Chondrocyte (in vitro differentiated cells): ENCODE measurements at regions not wholly inside any gene's neighbourhood (a gene's known extent, or its start where the extent isn't known, plus 50 kb on each side); places are given as distances from the start of the nearest gene placed in this dataset.

Source experiments
- DNase-seq: peaks from one replicate; pipeline ENCODE4 v3.0.0; 2021; ENCODE audit warnings: mixed read lengths, low spot score
- H3K27ac Mint-ChIP-seq: one replicate; pipeline ENCODE4 v1.8.0; 2021; ENCODE audit warnings: mild to moderate bottlenecking, moderate library complexity, mixed read lengths; ENCODE audit not compliant: unreplicated experiment
- H3K27me3 Mint-ChIP-seq: 2 replicates; pipeline ENCODE4 v1.8.0; 2021; ENCODE audit warnings: low read depth, mixed read lengths
- H3K36me3 Mint-ChIP-seq: 2 replicates; pipeline ENCODE4 v1.8.0; 2021; ENCODE audit warnings: low read depth, mixed read lengths
- H3K4me1 Mint-ChIP-seq: 2 replicates; pipeline ENCODE4 v1.8.0; 2021; ENCODE audit warnings: low read depth, mild to moderate bottlenecking, mixed read lengths
- H3K4me3 Mint-ChIP-seq: one replicate; pipeline ENCODE4 v1.8.0; 2021; ENCODE audit warnings: mild to moderate bottlenecking, moderate library complexity, mixed read lengths; ENCODE audit not compliant: unreplicated experiment
- H3K9me3 Mint-ChIP-seq: 2 replicates; pipeline ENCODE4 v1.8.0; 2021; ENCODE audit warnings: low read depth, mixed read lengths
- TF ChIP-seq, protein P1 (sequence below): fragments of 200-600 bp; sonication (generic); IDR thresholded peaks from 2 replicates; pipeline ENCODE4 v1.5.0; 2021; ENCODE audit warnings: antibody characterized with exemption, mild to moderate bottlenecking, moderate library complexity

DNA sequence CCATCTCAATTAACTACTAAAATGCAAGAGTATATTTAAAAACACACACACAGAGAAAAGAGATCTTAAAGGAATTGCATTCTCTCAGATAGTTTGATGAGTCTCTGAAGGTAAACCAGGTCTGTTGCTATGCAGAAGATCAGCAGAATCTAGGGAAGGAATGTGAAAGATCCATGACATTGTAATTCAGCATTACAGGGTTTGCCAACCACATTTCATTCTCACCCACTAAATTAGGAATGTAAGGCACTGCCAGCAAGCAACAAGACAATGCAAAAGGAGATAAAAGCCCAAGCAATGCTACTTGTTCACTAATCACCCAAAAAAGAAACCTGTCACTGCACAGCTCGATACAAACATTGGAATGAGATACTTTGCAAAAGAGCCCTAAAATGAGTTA is 106.3 kb downstream of the LRIG3 start:
- H3K9me3 Mint-ChIP-seq, result no peaks in the 10 kb centered on the region
- H3K27me3 Mint-ChIP-seq, result no peaks in the 10 kb centered on the region
- TF ChIP-seq, protein P1, sequence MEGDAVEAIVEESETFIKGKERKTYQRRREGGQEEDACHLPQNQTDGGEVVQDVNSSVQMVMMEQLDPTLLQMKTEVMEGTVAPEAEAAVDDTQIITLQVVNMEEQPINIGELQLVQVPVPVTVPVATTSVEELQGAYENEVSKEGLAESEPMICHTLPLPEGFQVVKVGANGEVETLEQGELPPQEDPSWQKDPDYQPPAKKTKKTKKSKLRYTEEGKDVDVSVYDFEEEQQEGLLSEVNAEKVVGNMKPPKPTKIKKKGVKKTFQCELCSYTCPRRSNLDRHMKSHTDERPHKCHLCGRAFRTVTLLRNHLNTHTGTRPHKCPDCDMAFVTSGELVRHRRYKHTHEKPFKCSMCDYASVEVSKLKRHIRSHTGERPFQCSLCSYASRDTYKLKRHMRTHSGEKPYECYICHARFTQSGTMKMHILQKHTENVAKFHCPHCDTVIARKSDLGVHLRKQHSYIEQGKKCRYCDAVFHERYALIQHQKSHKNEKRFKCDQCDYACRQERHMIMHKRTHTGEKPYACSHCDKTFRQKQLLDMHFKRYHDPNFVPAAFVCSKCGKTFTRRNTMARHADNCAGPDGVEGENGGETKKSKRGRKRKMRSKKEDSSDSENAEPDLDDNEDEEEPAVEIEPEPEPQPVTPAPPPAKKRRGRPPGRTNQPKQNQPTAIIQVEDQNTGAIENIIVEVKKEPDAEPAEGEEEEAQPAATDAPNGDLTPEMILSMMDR, result no peak
- no peak for DNase-seq
- no peaks in the 10 kb centered on the region for H3K36me3 Mint-ChIP-seq
- H3K27ac Mint-ChIP-seq, result peak overlapping the region; percentile 18
- H3K4me1 Mint-ChIP-seq, result peaks cover 42% of the 10 kb centered on the region
- H3K4me3 Mint-ChIP-seq, result no peak overlapping the region

DNA sequence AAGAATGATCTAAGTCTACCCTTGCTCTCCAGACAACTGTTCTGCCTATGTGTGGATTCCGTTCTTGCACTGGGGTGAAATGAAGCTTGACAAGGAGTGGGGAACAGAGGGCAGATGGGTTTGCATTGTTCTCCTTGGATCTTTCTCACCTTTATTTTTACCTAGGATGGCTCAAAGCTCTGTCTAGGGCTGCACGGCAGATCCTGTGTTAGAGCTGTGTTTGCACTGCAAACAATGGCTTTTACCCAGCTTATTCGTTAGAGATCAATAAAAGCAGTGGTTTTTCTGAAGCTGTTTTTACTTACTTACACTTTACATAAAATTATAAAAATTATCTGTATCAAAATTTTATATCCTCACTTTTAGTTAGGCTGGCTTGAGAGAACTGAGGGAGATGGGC is 105.1 kb downstream of the LRIG3 start:
- H3K4me3 Mint-ChIP-seq, result no peak overlapping the region
- no peaks in the 10 kb centered on the region for H3K36me3 Mint-ChIP-seq
- H3K27ac Mint-ChIP-seq, result no peak overlapping the region
- H3K4me1 Mint-ChIP-seq, result peaks cover 46% of the 10 kb centered on the region
- no peak for DNase-seq
- H3K27me3 Mint-ChIP-seq, result no peaks in the 10 kb centered on the region
- no peaks in the 10 kb centered on the region for H3K9me3 Mint-ChIP-seq
- TF ChIP-seq, protein P1, result no peak

DNA sequence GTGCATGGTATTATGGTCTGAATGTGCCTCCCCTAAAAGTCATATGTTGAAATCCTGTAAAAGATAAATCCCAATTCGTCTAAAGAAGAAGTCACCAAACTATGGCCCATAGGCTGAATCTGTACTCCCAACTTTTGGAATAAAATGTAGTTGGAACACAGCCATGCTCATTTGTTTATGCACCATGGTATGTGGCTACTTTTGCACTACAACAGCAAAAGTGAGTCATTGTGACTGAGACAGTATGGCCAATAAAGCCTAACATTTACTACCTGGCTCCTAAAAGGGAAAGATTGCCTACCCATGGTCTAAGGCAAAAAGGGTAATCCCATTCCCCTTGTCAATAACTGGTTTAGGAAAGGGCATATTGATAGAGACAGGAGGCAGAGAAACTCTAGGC is 101.8 kb downstream of the LRIG3 start:
- peaks cover 6% of the 10 kb centered on the region for H3K36me3 Mint-ChIP-seq
- H3K27ac Mint-ChIP-seq, result no peak overlapping the region
- no peaks in the 10 kb centered on the region for H3K9me3 Mint-ChIP-seq
- no peak for DNase-seq
- TF ChIP-seq, protein P1, result no peak
- H3K4me1 Mint-ChIP-seq, result peaks cover 33% of the 10 kb centered on the region
- H3K27me3 Mint-ChIP-seq, result no peaks in the 10 kb centered on the region
- no peak overlapping the region for H3K4me3 Mint-ChIP-seq

DNA sequence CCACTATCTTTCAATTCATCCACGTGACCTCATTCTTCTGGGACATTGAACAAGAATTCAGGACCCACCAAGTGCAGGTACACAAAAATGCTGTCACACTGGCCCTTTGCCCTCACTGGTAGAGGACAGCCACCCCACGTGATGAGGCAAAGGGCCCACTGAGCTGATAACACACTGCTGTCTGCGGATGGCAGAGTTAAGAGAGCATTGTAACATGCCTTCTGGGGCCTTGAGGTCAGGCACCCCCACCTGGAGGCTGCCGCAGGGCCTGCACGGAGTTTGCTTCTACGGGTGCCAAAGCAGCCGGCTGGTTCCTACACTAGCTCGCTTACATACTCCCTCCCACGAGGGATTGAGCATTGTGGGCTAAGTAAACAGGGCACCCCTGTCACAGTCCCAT is 101.0 kb downstream of the LRIG3 start:
- H3K4me3 Mint-ChIP-seq, result no peak overlapping the region
- H3K36me3 Mint-ChIP-seq, result peaks cover 6% of the 10 kb centered on the region
- peaks cover 25% of the 10 kb centered on the region for H3K4me1 Mint-ChIP-seq

DNA sequence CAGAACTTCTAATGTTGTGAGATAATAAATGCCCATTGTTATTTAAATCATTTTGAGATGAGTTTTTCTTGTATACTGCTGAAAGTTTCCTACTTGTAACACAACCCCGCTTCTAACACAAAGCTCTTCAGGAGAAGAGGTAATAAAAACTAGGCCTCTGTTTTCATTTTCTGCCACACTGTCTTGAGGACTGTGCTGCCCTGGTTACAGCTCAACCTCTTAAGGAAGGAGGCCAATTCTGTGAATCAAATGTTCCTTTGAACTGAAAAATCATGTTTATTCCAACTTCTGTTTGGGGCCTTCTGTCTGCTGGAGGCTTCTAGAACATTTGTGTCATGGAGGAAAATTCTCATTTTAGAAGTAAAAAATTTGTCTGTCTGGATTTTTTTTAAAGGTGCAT is 100.3 kb downstream of the LRIG3 start:
- Mint-ChIP-seq H3K27ac (no peak overlapping the region), H3K27me3 (no peaks in the 10 kb centered on the region), H3K4me1 (peaks cover 21% of the 10 kb centered on the region), H3K4me3 (no peak overlapping the region), H3K9me3 (no peaks in the 10 kb centered on the region), H3K36me3 (peaks cover 6% of the 10 kb centered on the region)
- TF ChIP-seq, protein P1, result no peak
- DNase-seq, result no peak

More for the DNA sequence above, 101.0 kb downstream of the LRIG3 start:
- H3K27me3 Mint-ChIP-seq, result no peaks in the 10 kb centered on the region
- DNase-seq, result no peak
- no peaks in the 10 kb centered on the region for H3K9me3 Mint-ChIP-seq
- TF ChIP-seq, protein P1, result no peak
- no peak overlapping the region for H3K27ac Mint-ChIP-seq
